Pancreas (tissue), 10 donors: ENCODE measurements at regions not wholly inside any gene's neighbourhood (a gene's known extent, or its start where the extent isn't known, plus 50 kb on each side); places are given as distances from the start of the nearest gene placed in this dataset.
"Not testable (repeated sequence)": the region's sequence is repeated elsewhere in the genome, so short reads cannot be mapped to it uniquely, and the experiment has no call there.

ENCODE experiments used
- ATAC-seq, 4 donors: fragments of 200-7000 bp; cut with Tn5 transposase; one replicate each; pipeline versions ENCODE4 v1.8.0 to v1.9.1; 2020; ENCODE audit warnings: mild to moderate bottlenecking in 4 of 4, moderate library complexity in 4 of 4
- DNase-seq, 6 donors: peaks; one replicate each; pipeline ENCODE4 v3.0.0-alpha.2; 2020
- FAIRE-seq: peaks from 2 replicates; lab custom pipeline; 2012; peaks lifted over from hg19 to GRCh38; lab: Jason Lieb, UNC
- H3K27ac ChIP-seq, 4 donors: fragments of 200-600 bp; sonication (generic); 1 replicate in 3 of 4; 2 replicates in 1 of 4; pipeline versions ENCODE4 v1.5.0 to v1.8.0; 2020
- H3K27me3 ChIP-seq, 4 donors: fragments of 200-600 bp; one replicate each; pipeline ENCODE4 v1.8.0; 2021
- H3K36me3 ChIP-seq, 3 donors: fragments of 200-600 bp; sonication (generic) in 1 of 3; one replicate each; pipeline versions ENCODE4 v1.5.0 to v1.8.0; 2020 to 2021
- H3K4me1 ChIP-seq, 3 donors: fragments of 200-600 bp; one replicate each; pipeline ENCODE4 v1.8.0; 2021
- H3K4me3 ChIP-seq, 4 donors: fragments of 200-600 bp; sonication (generic) in 2 of 4; one replicate each; pipeline versions ENCODE4 v1.5.0 to v1.8.0; 2020 to 2021
- H3K9me3 ChIP-seq, 4 donors: fragments of 200-600 bp; one replicate each; pipeline ENCODE4 v1.8.0; 2021
- CTCF ChIP-seq, 4 donors: fragments of 200-600 bp; sonication (generic) in 3 of 4; IDR thresholded peaks; one replicate each; pipeline versions ENCODE4 v1.5.0 to v1.8.0; 2021; ENCODE audit warnings: antibody characterized with exemption in 4 of 4
- WGBS, 2 donors: extraction: QIAGEN DNeasy Blood & Tissue Kit; methylation state at CpG; one replicate each; pipeline ENCODE4 v1.1.7; 2013; 5-methylcytosine and 5-hydroxymethylcytosine counted together
- intact Hi-C, 3 donors: fragments of 100-400 bp; cut with DNase I; formaldehyde crosslinking; loops; one replicate each; pipeline versions ENCODE4 v1.11.1 to v1.14.2; 2022
- donor health status: healthy with polysubstance abuse.
- donor health status: DM: no; HTN: no; CAD: no; lungs with moderate emphysema.
- donor health status: DM: no; HTN: no; CAD: no.
- donor health status: control.
- donor health status: control.
- donor health status: Bipolar disorder and iron deficiency.
- donor health status: DM: yes; HTN: yes; CAD: no.
- donor health status: DM: no; HTN: no; CAD: no.
- donor health status: DM: no; HTN: no; CAD: no.
- donor health status: DM: yes; HTN: yes; CAD: no.

GRCh38 chr7:97234494-97234893 is 117.0 kb downstream of the SDHAF3 start:
- ATAC-seq, H3K36me3 ChIP-seq, H3K4me3 ChIP-seq, H3K27ac ChIP-seq, H3K27me3 ChIP-seq, H3K4me1 ChIP-seq, H3K9me3 ChIP-seq, FAIRE-seq, intact Hi-C loops, DNase-seq: not testable (repeated sequence)
- WGBS, 2 donors, result 56 to 68% methylated on average over 7 of the region's 7 CpGs

- Histone ChIP-seq H3K9me3 (no peaks in the 10 kb centered on the region), H3K4me1 (no peaks in the 10 kb centered on the region), H3K27ac (no peak overlapping the region), H3K27me3 (no peaks in the 10 kb centered on the region), H3K36me3 (no peaks in the 10 kb centered on the region), H3K4me3 (no peak overlapping the region)
- FAIRE-seq, result no peak
- no peak for ATAC-seq
- DNase-seq, result no peak
- TF ChIP-seq CTCF (IDR thresholded peaks at IDR 0.05), result no peak
- WGBS, 2 donors, result 41 to 67% methylated on average over 2 of the region's 2 CpGs
- intact Hi-C loops, result no loop called here
Measured at GRCh38 chr7:97246317-97246716, 128.8 kb downstream of the SDHAF3 start.

- H3K27ac ChIP-seq, DNase-seq, FAIRE-seq, H3K36me3 ChIP-seq, H3K9me3 ChIP-seq, H3K27me3 ChIP-seq, H3K4me1 ChIP-seq, intact Hi-C loops, H3K4me3 ChIP-seq, ATAC-seq: not testable (repeated sequence)
- 78 to 100% methylated on average over 1 of the region's 3 CpGs for WGBS, 2 donors
Measured at GRCh38 chr7:97258187-97258586, 140.7 kb downstream of the SDHAF3 start.

- DNase-seq, result no peak
- H3K27me3 ChIP-seq, result no peaks in the 10 kb centered on the region
- H3K9me3 ChIP-seq, result no peaks in the 10 kb centered on the region
- no peaks in the 10 kb centered on the region for H3K36me3 ChIP-seq
- no peak for TF ChIP-seq CTCF (IDR thresholded peaks at IDR 0.05)
- no peak for FAIRE-seq
- H3K4me1 ChIP-seq, result no peaks in the 10 kb centered on the region
- H3K27ac ChIP-seq, result no peak overlapping the region
- ATAC-seq, result no peak
- no peak overlapping the region for H3K4me3 ChIP-seq
- intact Hi-C loops, result no loop called here
Measured at GRCh38 chr7:97269741-97270140, 152.2 kb downstream of the SDHAF3 start.

GRCh38 chr7:97270280-97270679 is 152.8 kb downstream of the SDHAF3 start:
- intact Hi-C loops, result no loop called here

GRCh38 chr7:97271619-97272018 is 154.1 kb downstream of the SDHAF3 start:
- ATAC-seq (no peak), DNase-seq (no peak), FAIRE-seq (no peak)
- Histone ChIP-seq H3K27me3 (no peaks in the 10 kb centered on the region), H3K4me3 (no peak overlapping the region), H3K36me3 (no peaks in the 10 kb centered on the region), H3K27ac (no peak overlapping the region), H3K9me3 (no peaks in the 10 kb centered on the region), H3K4me1 (no peaks in the 10 kb centered on the region)
- intact Hi-C loops, result no loop called here
- WGBS, 2 donors, result 62 to 69% methylated on average over 4 of the region's 4 CpGs
- TF ChIP-seq CTCF (IDR thresholded peaks at IDR 0.05), result no peak

More at GRCh38 chr7:97270280-97270679, 152.8 kb downstream of the SDHAF3 start:
- no peak for TF ChIP-seq CTCF (IDR thresholded peaks at IDR 0.05)
- Histone ChIP-seq H3K36me3 (no peaks in the 10 kb centered on the region), H3K4me1 (no peaks in the 10 kb centered on the region), H3K27ac (no peak overlapping the region), H3K9me3 (no peaks in the 10 kb centered on the region), H3K4me3 (no peak overlapping the region), H3K27me3 (no peaks in the 10 kb centered on the region)
- FAIRE-seq, result no peak
- no peak for ATAC-seq
- 62 to 76% methylated on average over 1 of the region's 1 CpG for WGBS, 2 donors
- no peak for DNase-seq
